ENCODE measurements at regions not wholly inside any gene's neighbourhood (a gene's known extent, or its start where the extent isn't known, plus 50 kb on each side); places are given as distances from the start of the nearest gene placed in this dataset.

DNA sequence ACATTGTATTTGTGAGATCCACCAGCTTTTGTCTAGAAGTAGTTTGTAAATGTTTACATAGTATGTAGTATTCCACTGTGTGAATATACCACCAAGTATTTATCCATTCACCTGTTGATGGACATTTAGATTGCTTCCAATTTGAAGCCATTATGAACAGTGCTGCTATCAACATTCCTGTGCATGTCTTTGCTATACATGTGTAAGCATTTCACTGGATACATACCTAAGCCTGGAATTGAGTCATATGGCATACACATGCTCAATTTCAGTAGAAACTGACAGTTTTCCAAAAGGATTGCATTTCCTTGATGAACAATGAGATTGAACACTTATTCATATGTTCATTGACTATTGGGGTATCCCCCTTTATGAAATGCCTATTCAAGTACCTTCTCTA is 540.6 kb upstream of the SOX9 start:
- TF ChIP-seq KDM1A (IDR thresholded peaks at IDR 0.05; ENCODE audit: low read depth) (no peak), NR3C1 (IDR thresholded peaks at IDR 0.05) (no peak)
